HepG2 (cell line): ENCODE measurements at regions not wholly inside any gene's neighbourhood (a gene's known extent, or its start where the extent isn't known, plus 50 kb on each side); places are given as distances from the start of the nearest gene placed in this dataset.

Experiments used
- ATAC-seq: fragments of 200-7000 bp; cut with Tn5 transposase; 3 replicates; pipeline ENCODE4 v1.9.1; 2020; ENCODE audit warnings: mild to moderate bottlenecking, moderate library complexity
- BruUV-seq: library from RNA; stranded (reverse); fragments of 400-500 nt; replicated peaks from 2 replicates; lab custom pipeline; 2021; lab: Mats Ljungman, UMichigan
- CTCF ChIA-PET: fragments of 300-600 bp; formaldehyde crosslinking; extraction: SDS; loops from one replicate; lab custom pipeline; 2021; ENCODE audit warnings: low total read pairs, inconsistent platforms, low intra/inter-chr PET ratio; lab: Yijun Ruan, JAX
- POLR2A ChIA-PET: fragments of 350-600 bp; sonication (Branson Sonifier 250); formaldehyde crosslinking; loops from one replicate; lab custom pipeline; 2020; ENCODE audit warnings: antibody characterized with exemption, inconsistent platforms; lab: Yijun Ruan, JAX
- DNase-seq: peaks from one replicate; pipeline ENCODE4 v3.0.0-alpha.2; 2015; ENCODE audit warnings: low spot score
- FAIRE-seq: peaks from 3 replicates; lab custom pipeline; 2011; peaks lifted over from hg19 to GRCh38; lab: Jason Lieb, UNC
- H2AFZ ChIP-seq: one replicate; pipeline ENCODE4 v1.6.1; 2011; ENCODE audit warnings: low read length, inconsistent platforms
- H3K27ac ChIP-seq: fragments of 300-600 bp; 3 replicates; pipeline ENCODE4 v1.8.0; 2011; ENCODE audit warnings: mixed run types, mild to moderate bottlenecking, mixed read lengths, low read length, inconsistent platforms; ENCODE audit not compliant: insufficient read depth; ENCODE audit errors: extremely low read length
- H3K27me3 ChIP-seq, 2 experiments: fragments of 200-600 bp in 1 of 2; 2 replicates in 1 of 2; 3 replicates in 1 of 2; pipeline versions ENCODE4 v1.6.0 to v1.8.0; 2011; ENCODE audit warnings: low read length in 2 of 2, mild to moderate bottlenecking in 2 of 2, moderate library complexity in 2 of 2, inconsistent platforms in 1 of 2; ENCODE audit not compliant: insufficient read depth in 2 of 2, control insufficient read depth in 1 of 2
- H3K36me3 ChIP-seq, 2 experiments: fragments of 200-600 bp in 1 of 2; replicated peaks in 1 of 2; 2 replicates in 1 of 2; 3 replicates in 1 of 2; pipeline versions ENCODE4 v1.5.1 to v1.8.0; 2011; ENCODE audit warnings: low read length in 2 of 2, inconsistent platforms in 1 of 2; ENCODE audit not compliant: insufficient read depth in 2 of 2, control insufficient read depth in 1 of 2
- H3K4me1 ChIP-seq: 2 replicates; pipeline ENCODE4 v1.5.1; 2012; ENCODE audit warnings: low read length, inconsistent platforms; ENCODE audit not compliant: insufficient read depth
- H3K4me2 ChIP-seq: 2 replicates; pipeline ENCODE4 v1.6.0; 2011; ENCODE audit warnings: low read depth, low read length, inconsistent platforms
- H3K4me3 ChIP-seq, 3 experiments: fragments of 200-600 bp in 1 of 3; sonication (generic), shearing (Covaris generic) in 1 of 3; replicated peaks in 1 of 3; 2 replicates each; pipeline ENCODE4 v1.5.1; 2011 to 2016; ENCODE audit warnings: low read length in 3 of 3, inconsistent platforms in 2 of 3, low read depth in 2 of 3, mild to moderate bottlenecking in 2 of 3, control low read depth in 1 of 3, mixed read lengths in 1 of 3; ENCODE audit not compliant: insufficient read depth in 1 of 3
- H3K79me2 ChIP-seq: one replicate; pipeline ENCODE4 v1.6.1; 2011; ENCODE audit warnings: low read length, inconsistent platforms; ENCODE audit not compliant: insufficient read depth
- H3K9ac ChIP-seq: 2 replicates; pipeline ENCODE4 v1.6.0; 2011; ENCODE audit warnings: mild to moderate bottlenecking, low read depth, low read length, inconsistent platforms; ENCODE audit not compliant: insufficient read depth
- H3K9me3 ChIP-seq: 2 replicates; pipeline ENCODE4 v1.5.1; 2012; ENCODE audit warnings: mild to moderate bottlenecking, low read length
- H4K20me1 ChIP-seq: 2 replicates; pipeline ENCODE4 v1.6.0; 2011; ENCODE audit warnings: inconsistent platforms, mild to moderate bottlenecking, low read length, moderate library complexity; ENCODE audit not compliant: insufficient read depth
- ARID2 ChIP-seq: sonication (generic); formaldehyde crosslinking; IDR thresholded peaks from 2 replicates; pipeline ENCODE4 v1.8.1; 2022; ENCODE audit warnings: mild to moderate bottlenecking, missing genetic modification reagents, borderline replicate concordance
- HNF4A ChIP-seq: sonication (generic); formaldehyde crosslinking; IDR thresholded peaks from 2 replicates; pipeline ENCODE4 v1.4.0; 2020; ENCODE audit warnings: missing genetic modification reagents
- HNRNPL ChIP-seq: fragments of 200-400 bp; formaldehyde crosslinking; IDR thresholded peaks from 2 replicates; pipeline ENCODE4 v1.6.1; 2017; ENCODE audit warnings: mild to moderate bottlenecking, low read depth, low read length
- NR2C2 ChIP-seq: sonication (generic); formaldehyde crosslinking; IDR thresholded peaks from 2 replicates; pipeline ENCODE4 v1.4.0; 2020; ENCODE audit warnings: missing genetic modification reagents, mild to moderate bottlenecking, moderate library complexity, borderline replicate concordance
- NR2F2 ChIP-seq: IDR thresholded peaks from 2 replicates; pipeline ENCODE4 v1.6.1; 2012; ENCODE audit warnings: low read depth, inconsistent platforms, borderline replicate concordance
- SALL1 ChIP-seq: sonication (generic); formaldehyde crosslinking; IDR thresholded peaks from 2 replicates; pipeline ENCODE4 v1.8.0; 2022; ENCODE audit warnings: mild to moderate bottlenecking, missing genetic modification reagents
- ZNF883 ChIP-seq: sonication (generic); formaldehyde crosslinking; IDR thresholded peaks from 2 replicates; pipeline ENCODE4 v1.5.1; 2020; ENCODE audit warnings: mild to moderate bottlenecking, missing genetic modification reagents; ENCODE audit errors: not compliant biosample characterization
- WGBS: methylation state at CpG from one replicate; pipeline ENCODE4 v1.1.6; 2017; ENCODE audit warnings: low lambda C conversion rate; 5-methylcytosine and 5-hydroxymethylcytosine counted together
- in situ Hi-C: cut with HindIII; loops from 2 replicates; pipeline ENCODE4 v1.10.0; 2017; ENCODE audit warnings: low pct_unique_long_range_greater_than_20kb; ENCODE audit not compliant: extremely low pct_ligation_motif_present
- intact Hi-C: fragments of 100-400 bp; cut with micrococcal nuclease; formaldehyde crosslinking; loops from one replicate; pipeline ENCODE4 v1.10.0; 2022; ENCODE audit not compliant: unreplicated experiment
- TF ChIP-seq, protein P1 (sequence below): sonication (generic); formaldehyde crosslinking; IDR thresholded peaks from 2 replicates; pipeline ENCODE4 v1.4.0; 2020; ENCODE audit warnings: missing genetic modification reagents
- TF ChIP-seq, protein P2 (sequence below): sonication (generic); formaldehyde crosslinking; IDR thresholded peaks from 2 replicates; pipeline ENCODE4 v1.4.0; 2020; ENCODE audit warnings: missing genetic modification reagents

DNA sequence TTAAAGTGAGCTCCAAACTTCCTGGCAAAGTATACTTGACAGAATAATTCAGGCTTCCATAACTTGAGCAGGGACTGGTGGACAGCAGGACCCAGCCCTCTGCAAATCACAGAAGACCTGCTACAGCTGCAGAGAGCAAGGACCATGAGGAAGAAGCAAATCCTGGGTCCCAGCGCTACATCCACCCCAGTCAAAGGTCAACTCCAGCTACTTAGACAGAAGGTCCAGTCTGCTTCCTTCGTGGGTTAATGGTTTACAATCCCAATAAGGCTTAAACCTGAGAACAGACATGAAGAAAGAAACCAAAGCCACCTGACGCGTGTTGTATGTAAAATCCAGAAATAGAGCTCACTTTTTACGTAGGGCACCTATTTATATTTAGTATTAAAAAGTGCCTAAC is 57.7 kb downstream of the SHANK2 start:
- no TSS peak for BruUV-seq
- CTCF ChIA-PET = no interaction called here
- intact Hi-C loops (no loop called here), in situ Hi-C loops (no loop called here)
- H3K4me3 ChIP-seq = no peak overlapping the region
- POLR2A ChIA-PET = no interaction called here
- H3K27me3 ChIP-seq = no peaks in the 10 kb centered on the region
- peaks cover 20 to 57% of the 10 kb centered on the region in 2 experiments; a peak in 4 of 5 replicates for H3K36me3 ChIP-seq
- no peak for DNase-seq
- peaks cover 25% of the 10 kb centered on the region; the same call in 1 of the 2 replicates for H4K20me1 ChIP-seq
- H3K9ac ChIP-seq = no peak overlapping the region
- TF ChIP-seq ZNF883 (CRISPR knock-in tag) (no peak), ARID2 (CRISPR knock-in tag) (no peak), HNF4A (CRISPR knock-in tag) (peak; percentile 32; the same call in 1 of the 2 replicates)
- TF ChIP-seq, protein P1, sequence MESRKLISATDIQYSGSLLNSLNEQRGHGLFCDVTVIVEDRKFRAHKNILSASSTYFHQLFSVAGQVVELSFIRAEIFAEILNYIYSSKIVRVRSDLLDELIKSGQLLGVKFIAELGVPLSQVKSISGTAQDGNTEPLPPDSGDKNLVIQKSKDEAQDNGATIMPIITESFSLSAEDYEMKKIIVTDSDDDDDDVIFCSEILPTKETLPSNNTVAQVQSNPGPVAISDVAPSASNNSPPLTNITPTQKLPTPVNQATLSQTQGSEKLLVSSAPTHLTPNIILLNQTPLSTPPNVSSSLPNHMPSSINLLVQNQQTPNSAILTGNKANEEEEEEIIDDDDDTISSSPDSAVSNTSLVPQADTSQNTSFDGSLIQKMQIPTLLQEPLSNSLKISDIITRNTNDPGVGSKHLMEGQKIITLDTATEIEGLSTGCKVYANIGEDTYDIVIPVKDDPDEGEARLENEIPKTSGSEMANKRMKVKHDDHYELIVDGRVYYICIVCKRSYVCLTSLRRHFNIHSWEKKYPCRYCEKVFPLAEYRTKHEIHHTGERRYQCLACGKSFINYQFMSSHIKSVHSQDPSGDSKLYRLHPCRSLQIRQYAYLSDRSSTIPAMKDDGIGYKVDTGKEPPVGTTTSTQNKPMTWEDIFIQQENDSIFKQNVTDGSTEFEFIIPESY (CRISPR knock-in tag) = peak; percentile 23; the same call in 1 of the 2 replicates
- no peaks in the 10 kb centered on the region for H3K9me3 ChIP-seq
- H3K4me1 ChIP-seq = peaks cover 26% of the 10 kb centered on the region
- H3K79me2 ChIP-seq = peaks cover 35% of the 10 kb centered on the region
- H2AFZ ChIP-seq = no peak overlapping the region
- FAIRE-seq = peak; percentile 21
- no peak; the same call in 2 of the 3 replicates for ATAC-seq
- H3K4me2 ChIP-seq = no peak overlapping the region
- 70% methylated on average over 5 of the region's 5 CpGs for WGBS
- H3K27ac ChIP-seq = no peak overlapping the region

DNA sequence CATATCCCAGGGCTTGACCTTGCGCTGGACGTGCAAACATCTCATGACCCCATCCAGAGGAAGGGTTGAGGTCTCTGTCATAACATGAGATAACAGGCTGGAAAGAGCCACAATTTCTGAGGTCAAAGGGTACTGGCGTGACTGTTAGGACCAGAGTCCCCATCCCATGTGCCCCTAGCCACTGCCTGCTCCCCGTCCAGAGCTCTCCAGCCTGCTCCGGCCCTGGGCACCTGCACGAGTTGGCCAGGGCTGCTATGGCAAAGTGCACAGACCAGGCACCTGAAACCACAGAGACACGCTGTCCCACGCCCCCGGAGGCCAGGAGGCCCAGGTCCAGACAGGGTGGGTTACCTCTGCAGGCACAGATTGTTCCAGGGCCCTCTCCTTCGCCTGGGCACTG is 58.9 kb downstream of the SHANK2 start:
- H3K36me3 ChIP-seq = peaks cover 17 to 48% of the 10 kb centered on the region in 2 experiments; a peak in 4 of 5 replicates
- intact Hi-C loops (no loop called here), in situ Hi-C loops (no loop called here)
- FAIRE-seq (no peak), ATAC-seq (peak; percentile 37), DNase-seq (no peak)
- 83% methylated on average over 3 of the region's 10 CpGs for WGBS
- H4K20me1 ChIP-seq = peaks cover 17% of the 10 kb centered on the region; the same call in 1 of the 2 replicates
- no peaks in the 10 kb centered on the region for H3K9me3 ChIP-seq
- POLR2A ChIA-PET = no interaction called here
- no TSS peak for BruUV-seq
- no peak overlapping the region for H3K27ac ChIP-seq
- CTCF ChIA-PET = no interaction called here
- peaks cover 30% of the 10 kb centered on the region for H3K79me2 ChIP-seq
- no peak overlapping the region for H3K9ac ChIP-seq
- H3K4me2 ChIP-seq = no peak overlapping the region
- H3K27me3 ChIP-seq = no peaks in the 10 kb centered on the region
- no peak overlapping the region for H2AFZ ChIP-seq
- no peak overlapping the region for H3K4me3 ChIP-seq
- H3K4me1 ChIP-seq = peaks cover 26% of the 10 kb centered on the region
- TF ChIP-seq NR2C2 (CRISPR knock-in tag) (peak; percentile 75), NR2F2 (no peak), HNF4A (CRISPR knock-in tag) (0 out of 2 replicates have a peak, but pooled peaks have one; percentile 10), SALL1 (CRISPR knock-in tag) (peak; percentile 38; the same call in 1 of the 2 replicates), HNRNPL (no peak)
- TF ChIP-seq, protein P2, sequence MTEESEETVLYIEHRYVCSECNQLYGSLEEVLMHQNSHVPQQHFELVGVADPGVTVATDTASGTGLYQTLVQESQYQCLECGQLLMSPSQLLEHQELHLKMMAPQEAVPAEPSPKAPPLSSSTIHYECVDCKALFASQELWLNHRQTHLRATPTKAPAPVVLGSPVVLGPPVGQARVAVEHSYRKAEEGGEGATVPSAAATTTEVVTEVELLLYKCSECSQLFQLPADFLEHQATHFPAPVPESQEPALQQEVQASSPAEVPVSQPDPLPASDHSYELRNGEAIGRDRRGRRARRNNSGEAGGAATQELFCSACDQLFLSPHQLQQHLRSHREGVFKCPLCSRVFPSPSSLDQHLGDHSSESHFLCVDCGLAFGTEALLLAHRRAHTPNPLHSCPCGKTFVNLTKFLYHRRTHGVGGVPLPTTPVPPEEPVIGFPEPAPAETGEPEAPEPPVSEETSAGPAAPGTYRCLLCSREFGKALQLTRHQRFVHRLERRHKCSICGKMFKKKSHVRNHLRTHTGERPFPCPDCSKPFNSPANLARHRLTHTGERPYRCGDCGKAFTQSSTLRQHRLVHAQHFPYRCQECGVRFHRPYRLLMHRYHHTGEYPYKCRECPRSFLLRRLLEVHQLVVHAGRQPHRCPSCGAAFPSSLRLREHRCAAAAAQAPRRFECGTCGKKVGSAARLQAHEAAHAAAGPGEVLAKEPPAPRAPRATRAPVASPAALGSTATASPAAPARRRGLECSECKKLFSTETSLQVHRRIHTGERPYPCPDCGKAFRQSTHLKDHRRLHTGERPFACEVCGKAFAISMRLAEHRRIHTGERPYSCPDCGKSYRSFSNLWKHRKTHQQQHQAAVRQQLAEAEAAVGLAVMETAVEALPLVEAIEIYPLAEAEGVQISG = 0 out of 2 replicates have a peak, but pooled peaks have one; percentile 15
